CD4-positive, alpha-beta T cell treated with Interleukin-21 for 1 hour (primary cell): ENCODE measurements at regions not wholly inside any gene's neighbourhood (a gene's known extent, or its start where the extent isn't known, plus 50 kb on each side); places are given as distances from the start of the nearest gene placed in this dataset.

Source experiments
- DNase-seq: peaks from one replicate; pipeline ENCODE4 v3.0.0-alpha.2; 2020

GRCh38 chr15:97410897-97411575 lies 549.5 kb upstream of the ARRDC4 start:
- no peak for DNase-seq

DNA sequence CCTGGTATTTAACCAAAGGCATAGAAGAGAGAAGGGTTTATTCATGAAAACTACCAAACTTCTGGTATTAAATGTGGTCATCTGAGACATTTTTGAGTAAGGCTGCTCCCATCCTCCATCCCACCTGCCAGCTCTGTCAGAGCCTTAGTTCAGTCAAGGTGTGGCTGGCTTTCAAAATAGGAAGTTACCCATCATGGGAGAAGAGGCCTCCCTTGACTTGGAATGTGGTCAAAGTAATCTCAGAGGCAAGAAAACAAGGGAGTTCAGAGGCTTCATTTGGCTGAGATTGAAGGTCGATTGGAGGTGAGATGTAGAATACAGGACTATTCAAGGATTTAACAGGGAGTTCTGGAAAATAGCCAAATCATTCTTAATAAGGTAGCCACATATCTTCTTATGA lies 540.4 kb upstream of the ARRDC4 start:
- DNase-seq = no peak

- DNase-seq = no peak
Measured at GRCh38 chr15:97425596-97425995, 534.9 kb upstream of the ARRDC4 start.

DNA sequence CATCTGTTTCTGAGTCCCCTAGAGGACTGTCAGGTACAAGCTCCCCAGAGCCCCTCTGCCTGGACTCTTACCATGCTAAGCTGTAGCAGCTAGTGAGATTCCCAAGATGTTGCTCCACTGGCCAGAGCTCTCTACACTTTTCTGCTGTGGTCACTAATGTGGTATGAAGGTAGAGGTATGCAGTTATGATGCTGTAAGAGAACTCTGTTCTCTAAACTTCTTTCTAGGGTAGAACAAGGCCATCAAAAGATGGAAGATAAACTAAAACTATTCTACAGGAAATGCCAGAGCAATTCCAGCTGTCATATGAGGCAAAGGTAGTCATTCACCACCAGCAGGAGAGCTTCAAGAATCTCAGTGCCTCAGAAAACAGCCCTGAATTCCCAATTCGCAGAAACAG lies 517.4 kb upstream of the ARRDC4 start:
- DNase-seq = no peak

- DNase-seq = no peak
Measured at GRCh38 chr15:97446138-97446537, 514.4 kb upstream of the ARRDC4 start.

DNA sequence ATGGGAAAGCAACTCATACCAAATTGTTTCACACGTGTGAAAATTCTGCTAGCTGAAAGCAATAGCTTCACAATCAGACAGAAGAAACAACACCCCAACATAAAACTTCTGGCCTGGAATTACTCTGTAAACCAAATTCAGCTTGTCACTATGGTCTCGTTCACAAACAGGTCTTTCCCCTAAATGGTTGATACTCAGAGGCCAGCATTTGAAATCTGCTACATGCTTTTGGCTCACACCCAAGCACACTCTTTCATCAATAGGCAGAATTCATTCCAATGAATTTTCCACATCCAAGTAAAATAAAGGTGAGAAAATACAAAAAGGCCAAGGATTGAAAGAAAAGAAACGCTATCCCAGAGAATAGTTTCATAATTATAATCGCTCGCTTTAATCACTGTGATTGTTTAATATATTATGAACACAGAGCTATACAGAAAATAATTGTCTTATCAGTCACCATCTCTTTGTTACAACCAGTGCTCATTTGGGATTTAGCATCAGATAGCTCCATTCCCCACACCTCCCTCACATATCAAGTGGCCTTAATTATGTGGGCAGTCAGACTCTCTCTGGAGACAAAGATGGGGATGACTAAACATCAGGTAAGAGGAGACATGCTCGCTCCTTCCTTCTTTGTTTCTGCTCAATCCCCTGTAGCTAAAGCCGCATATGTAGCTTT lies 503.8 kb upstream of the ARRDC4 start:
- DNase-seq = no peak

- DNase-seq = no peak
Measured at GRCh38 chr15:97457203-97457847, 503.2 kb upstream of the ARRDC4 start.

GRCh38 chr15:97459771-97460170 lies 500.7 kb upstream of the ARRDC4 start:
- no peak for DNase-seq

DNA sequence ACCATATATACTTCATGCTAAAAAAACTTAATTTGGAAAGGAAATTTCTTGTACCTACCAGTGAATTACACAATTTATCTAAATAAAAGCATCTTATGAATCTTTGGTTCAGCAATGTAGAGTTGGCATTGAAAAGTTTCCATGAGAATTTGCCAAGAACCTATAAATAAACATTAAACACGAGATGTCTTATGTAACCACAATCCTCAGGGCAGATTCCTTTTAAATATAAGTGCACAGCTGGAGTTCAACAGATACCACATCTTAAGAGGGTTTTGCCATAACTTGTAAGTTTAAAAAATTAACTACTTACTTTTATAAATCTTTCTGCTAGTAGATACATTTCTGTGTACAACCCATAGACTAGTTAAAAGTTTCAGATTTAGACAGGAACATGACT lies 499.3 kb upstream of the ARRDC4 start:
- no peak for DNase-seq

DNA sequence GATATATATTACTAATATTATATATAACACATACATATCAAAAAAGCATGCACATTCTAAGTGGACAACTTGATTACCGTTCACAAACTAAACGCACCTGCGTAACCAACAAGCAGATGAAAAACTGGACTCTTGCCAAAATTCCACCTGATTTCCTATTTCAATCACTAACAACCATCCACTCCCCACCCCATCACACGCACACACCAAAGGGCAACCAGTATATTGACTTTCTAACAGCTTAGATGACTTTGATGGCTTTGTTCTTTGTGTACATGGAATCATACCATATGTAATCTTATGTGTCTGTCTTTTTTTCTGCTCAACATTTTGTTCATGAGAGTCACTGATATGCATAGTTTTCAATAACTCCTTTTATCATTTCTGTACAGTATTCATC lies 496.8 kb upstream of the ARRDC4 start:
- DNase-seq = no peak

DNA sequence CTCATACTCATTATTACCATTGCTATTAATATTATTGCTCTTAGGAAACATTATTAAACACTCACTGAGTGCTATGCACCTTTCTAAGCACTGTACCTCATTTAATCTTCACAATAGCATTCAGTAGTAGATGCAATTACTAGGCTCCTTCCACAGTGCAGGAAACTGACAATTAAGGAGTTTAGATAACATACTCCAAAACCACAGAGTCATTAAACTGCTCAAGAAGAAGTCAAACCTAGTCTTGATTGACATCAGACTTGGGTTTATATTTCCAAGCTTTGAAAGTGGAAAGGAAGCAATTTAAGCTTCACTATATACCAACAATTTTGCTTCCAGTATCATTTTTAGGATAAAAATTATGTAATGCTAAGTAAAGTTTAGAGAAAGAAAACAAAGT lies 490.1 kb upstream of the ARRDC4 start:
- DNase-seq = no peak

DNA sequence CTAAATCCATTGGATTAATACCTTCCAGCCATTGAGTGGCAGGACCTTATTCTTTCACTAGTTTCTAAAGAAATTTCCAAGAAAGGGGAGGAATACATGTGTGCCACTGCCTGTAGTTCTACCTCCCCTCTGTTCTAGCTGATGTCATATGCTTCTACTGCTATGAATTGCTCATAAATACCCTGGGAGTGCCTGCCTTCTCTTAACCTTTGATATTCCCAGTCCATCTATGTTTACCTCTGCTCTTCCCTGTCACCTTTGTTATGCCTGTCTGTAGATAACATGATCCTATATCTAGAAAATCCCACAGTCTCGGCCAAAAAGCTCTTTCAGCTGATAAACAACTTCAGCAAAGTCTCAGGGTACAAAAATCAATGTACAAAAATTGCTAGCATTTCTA lies 486.9 kb upstream of the ARRDC4 start:
- DNase-seq = no peak

- DNase-seq = no peak
Measured at GRCh38 chr15:97479957-97480356, 480.5 kb upstream of the ARRDC4 start.

- no peak for DNase-seq
Measured at GRCh38 chr15:97482521-97482920, 478.0 kb upstream of the ARRDC4 start.

DNA sequence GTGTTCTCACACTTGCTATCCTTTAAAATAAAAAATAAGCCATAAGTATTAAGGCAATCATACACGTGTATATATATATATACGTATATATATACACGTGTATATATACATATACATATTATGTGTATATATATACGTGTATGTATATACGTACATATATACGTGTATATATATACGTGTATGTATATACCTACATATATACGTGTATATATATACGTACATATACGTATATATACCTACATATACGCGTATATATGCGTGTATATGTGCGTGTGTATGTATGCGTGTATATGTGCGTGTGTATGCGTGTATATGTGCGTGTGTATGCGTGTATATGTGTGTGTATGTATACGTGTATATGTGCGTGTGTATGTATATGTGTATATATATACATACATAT lies 477.3 kb upstream of the ARRDC4 start:
- no peak for DNase-seq

DNA sequence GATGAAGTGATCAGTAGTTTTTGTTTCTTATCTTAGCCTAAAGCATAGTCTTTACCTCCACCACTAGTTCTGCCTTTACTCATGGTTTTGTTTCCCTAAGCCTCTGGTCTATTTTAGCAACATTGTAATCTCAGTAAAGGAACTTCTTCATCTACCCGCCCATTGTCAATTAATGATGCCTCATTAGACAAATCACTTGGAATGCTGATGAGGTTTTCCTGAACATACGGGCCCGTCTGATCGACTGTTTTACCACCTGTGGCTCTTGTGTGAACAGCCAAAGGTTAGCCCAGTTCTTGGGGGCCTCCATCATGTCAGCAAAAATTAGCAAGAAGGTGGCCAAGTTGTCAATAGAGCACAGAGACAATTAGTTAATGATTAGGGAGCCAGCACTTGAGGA lies 470.1 kb upstream of the ARRDC4 start:
- no peak for DNase-seq

- DNase-seq = peak; percentile 6
Measured at GRCh38 chr15:97501291-97501690, 459.2 kb upstream of the ARRDC4 start.

- no peak for DNase-seq
Measured at GRCh38 chr15:97502038-97502437, 458.5 kb upstream of the ARRDC4 start.

DNA sequence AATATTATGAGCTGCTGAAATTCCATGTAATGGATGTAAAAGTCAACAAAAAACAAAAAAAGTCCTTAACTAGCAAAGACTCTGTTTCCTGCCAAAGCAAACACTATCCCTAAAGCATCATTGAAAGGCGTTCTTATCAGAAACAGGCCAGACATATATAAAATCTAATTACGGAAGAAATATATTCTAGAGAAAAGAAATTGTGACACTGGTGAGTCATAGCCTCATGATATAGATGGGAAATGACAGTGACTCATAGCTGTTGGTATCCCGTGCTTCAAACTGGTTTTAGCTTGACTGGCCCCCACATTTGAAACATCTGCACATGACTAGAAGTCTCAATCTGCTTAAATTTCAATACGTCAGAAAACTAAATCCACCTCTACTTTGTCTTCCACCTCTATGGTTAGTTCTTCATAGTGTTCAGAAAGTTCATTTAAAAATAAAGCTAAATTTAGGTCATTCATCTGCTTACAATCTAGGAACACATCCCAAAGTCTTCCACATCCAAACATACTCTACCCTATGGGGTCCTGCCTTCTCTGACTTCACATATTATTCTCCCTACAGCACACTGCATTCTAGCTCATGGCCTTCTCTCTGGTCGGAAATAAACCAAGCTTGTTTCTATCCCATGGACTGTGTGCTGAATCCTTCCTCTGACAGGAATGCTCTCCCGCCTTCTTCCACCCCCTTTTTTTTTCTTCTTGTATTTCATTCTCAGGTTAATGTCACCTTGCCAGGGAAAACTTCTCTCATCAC lies 456.3 kb upstream of the ARRDC4 start:
- DNase-seq = no peak

DNA sequence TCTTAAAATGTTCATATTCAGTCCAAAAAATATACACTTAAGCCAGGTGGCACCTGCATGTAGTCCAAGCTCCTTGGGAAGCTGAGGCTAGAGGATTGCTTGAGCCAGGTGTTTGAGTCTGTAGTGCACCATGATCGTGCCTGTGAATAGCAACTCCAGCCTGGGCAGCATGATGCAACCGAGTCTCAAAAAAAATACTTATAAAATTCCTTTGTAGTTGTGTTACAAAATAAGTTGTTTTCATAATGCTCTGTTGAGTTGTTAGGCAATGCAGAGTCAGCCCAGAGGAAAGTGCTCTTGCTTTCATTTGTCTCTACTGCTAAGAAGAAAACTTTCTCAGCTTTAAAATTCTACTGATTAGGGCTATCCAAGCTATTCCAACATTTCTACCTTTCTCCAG lies 442.8 kb upstream of the ARRDC4 start:
- DNase-seq = no peak

- no peak for DNase-seq
Measured at GRCh38 chr15:97520689-97521088, 439.8 kb upstream of the ARRDC4 start.

GRCh38 chr15:97521381-97522285 lies 438.9 kb upstream of the ARRDC4 start:
- no peak for DNase-seq

- DNase-seq = no peak
Measured at GRCh38 chr15:97522347-97522746, 438.2 kb upstream of the ARRDC4 start.
